Calu3 (cell line): ENCODE measurements at regions not wholly inside any gene's neighbourhood (a gene's known extent, or its start where the extent isn't known, plus 50 kb on each side); places are given as distances from the start of the nearest gene placed in this dataset.

Experiments used
- BruUV-seq: library from RNA; stranded (reverse); fragments of 400-500 nt; replicated peaks from 2 replicates; lab custom pipeline; 2021; lab: Mats Ljungman, UMichigan
- CTCF ChIA-PET: fragments of 300-600 bp; sonication (Branson Sonifier 250); formaldehyde crosslinking; loops from one replicate; lab custom pipeline; 2022; ENCODE audit warnings: antibody characterized with exemption; lab: Charles Lee
- DNase-seq: peaks from one replicate; pipeline ENCODE4 v3.0.0; 2022
- H3K27ac Mint-ChIP-seq: one replicate; pipeline ENCODE4 v1.8.0; 2022; ENCODE audit warnings: mixed read lengths; ENCODE audit not compliant: unreplicated experiment
- H3K27me3 Mint-ChIP-seq: one replicate; pipeline ENCODE4 v1.8.0; 2022; ENCODE audit warnings: mixed read lengths; ENCODE audit not compliant: unreplicated experiment
- H3K36me3 Mint-ChIP-seq: one replicate; pipeline ENCODE4 v1.8.0; 2022; ENCODE audit warnings: mild to moderate bottlenecking, moderate library complexity, mixed read lengths; ENCODE audit not compliant: insufficient read depth, unreplicated experiment
- H3K4me1 Mint-ChIP-seq: one replicate; pipeline ENCODE4 v1.8.0; 2022; ENCODE audit warnings: mild to moderate bottlenecking, low read depth, mixed read lengths; ENCODE audit not compliant: unreplicated experiment
- H3K4me3 Mint-ChIP-seq: one replicate; pipeline ENCODE4 v1.8.0; 2022; ENCODE audit warnings: mild to moderate bottlenecking, low read depth, moderate library complexity, mixed read lengths; ENCODE audit not compliant: unreplicated experiment
- H3K9me3 Mint-ChIP-seq: one replicate; pipeline ENCODE4 v1.8.0; 2022; ENCODE audit warnings: low read depth, mixed read lengths; ENCODE audit not compliant: unreplicated experiment
- CTCF ChIP-seq: fragments of 200-600 bp; IDR thresholded peaks from one replicate; pipeline ENCODE4 v1.8.0; 2022; ENCODE audit warnings: antibody characterized with exemption; ENCODE audit not compliant: unreplicated experiment
- intact Hi-C: fragments of 100-400 bp; cut with micrococcal nuclease; formaldehyde crosslinking; loops from one replicate; pipeline ENCODE4 v1.10.0; 2022; ENCODE audit not compliant: unreplicated experiment

- no TSS peak for BruUV-seq
- no peaks in the 10 kb centered on the region for H3K9me3 Mint-ChIP-seq
- no peak for DNase-seq
- CTCF ChIA-PET = no interaction called here
- no peak for TF ChIP-seq CTCF
- no peak overlapping the region for H3K4me3 Mint-ChIP-seq
- H3K36me3 Mint-ChIP-seq = no peaks in the 10 kb centered on the region
- no peak overlapping the region for H3K27ac Mint-ChIP-seq
- intact Hi-C loops = no loop called here
- no peaks in the 10 kb centered on the region for H3K4me1 Mint-ChIP-seq
- no peaks in the 10 kb centered on the region for H3K27me3 Mint-ChIP-seq
Observed at GRCh38 chr5:96278981-96279380, 154.1 kb downstream of the PCSK1 start.

- Mint-ChIP-seq H3K9me3 (peaks cover 2% of the 10 kb centered on the region), H3K27me3 (no peaks in the 10 kb centered on the region), H3K36me3 (no peaks in the 10 kb centered on the region), H3K4me1 (no peaks in the 10 kb centered on the region), H3K4me3 (no peak overlapping the region), H3K27ac (no peak overlapping the region)
- intact Hi-C loops = no loop called here
- no peak for DNase-seq
- CTCF ChIA-PET = no interaction called here
- no TSS peak for BruUV-seq
- TF ChIP-seq CTCF = no peak
Observed at GRCh38 chr5:96275051-96275450, 158.0 kb downstream of the PCSK1 start.

- Mint-ChIP-seq H3K9me3 (peaks cover 10% of the 10 kb centered on the region), H3K4me1 (no peaks in the 10 kb centered on the region), H3K27me3 (no peaks in the 10 kb centered on the region), H3K4me3 (no peak overlapping the region), H3K27ac (no peak overlapping the region), H3K36me3 (no peaks in the 10 kb centered on the region)
- intact Hi-C loops = no loop called here
- no peak for DNase-seq
- CTCF ChIA-PET = no interaction called here
- BruUV-seq = no TSS peak
- TF ChIP-seq CTCF = no peak
Observed at GRCh38 chr5:96265487-96265886, 167.6 kb downstream of the PCSK1 start.

GRCh38 chr5:96264047-96264446, 169.0 kb downstream of the PCSK1 start:
- no peak for TF ChIP-seq CTCF
- Mint-ChIP-seq H3K9me3 (peaks cover 8% of the 10 kb centered on the region), H3K4me3 (no peak overlapping the region), H3K36me3 (no peaks in the 10 kb centered on the region), H3K4me1 (peaks cover 13% of the 10 kb centered on the region), H3K27ac (no peak overlapping the region), H3K27me3 (no peaks in the 10 kb centered on the region)
- CTCF ChIA-PET = no interaction called here
- DNase-seq = no peak
- intact Hi-C loops = no loop called here
- BruUV-seq = no TSS peak
